Transverse colon (tissue), 4 donors: ENCODE measurements at regions not wholly inside any gene's neighbourhood (a gene's known extent, or its start where the extent isn't known, plus 50 kb on each side); places are given as distances from the start of the nearest gene placed in this dataset.

ENCODE experiments used
- POLR2AphosphoS5 ChIP-seq, 3 donors: sonication (generic); formaldehyde crosslinking; IDR thresholded peaks; one replicate each; pipeline ENCODE4 v1.6.1; 2016; ENCODE audit warnings: antibody characterized with exemption in 3 of 3
- TF ChIP-seq, protein P1 (sequence below), 5 experiments: fragments of 200-600 bp in 3 of 5; fragments of 450-650 bp in 2 of 5; sonication (generic) in 3 of 5; IDR thresholded peaks; 1 replicate in 2 of 5; 2 replicates in 3 of 5; pipeline ENCODE4 v1.5.1; 2016 to 2017; ENCODE audit warnings: antibody characterized with exemption in 5 of 5, inconsistent platforms in 3 of 5, mild to moderate bottlenecking in 2 of 5, moderate library complexity in 1 of 5

DNA sequence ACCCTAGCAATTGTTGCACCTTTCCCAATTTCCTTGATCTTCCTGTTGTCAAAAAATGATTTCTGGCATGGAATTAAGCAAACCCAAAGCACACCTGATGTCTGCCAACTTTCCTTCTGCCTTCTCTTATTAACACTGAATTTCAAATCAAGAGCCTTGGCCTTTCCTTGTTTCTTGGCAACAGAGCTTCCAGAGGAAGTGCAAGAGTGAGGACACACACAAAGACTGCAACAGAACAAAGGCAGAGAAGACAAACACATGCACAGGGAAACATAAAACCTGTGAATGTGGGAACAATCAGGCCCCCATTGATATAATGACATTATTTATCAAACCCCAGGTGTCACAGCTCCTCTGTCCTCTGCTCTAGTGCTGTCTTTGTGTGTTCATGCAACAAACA lies 73.0 kb upstream of the IL6 start:
- TF ChIP-seq, protein P1, sequence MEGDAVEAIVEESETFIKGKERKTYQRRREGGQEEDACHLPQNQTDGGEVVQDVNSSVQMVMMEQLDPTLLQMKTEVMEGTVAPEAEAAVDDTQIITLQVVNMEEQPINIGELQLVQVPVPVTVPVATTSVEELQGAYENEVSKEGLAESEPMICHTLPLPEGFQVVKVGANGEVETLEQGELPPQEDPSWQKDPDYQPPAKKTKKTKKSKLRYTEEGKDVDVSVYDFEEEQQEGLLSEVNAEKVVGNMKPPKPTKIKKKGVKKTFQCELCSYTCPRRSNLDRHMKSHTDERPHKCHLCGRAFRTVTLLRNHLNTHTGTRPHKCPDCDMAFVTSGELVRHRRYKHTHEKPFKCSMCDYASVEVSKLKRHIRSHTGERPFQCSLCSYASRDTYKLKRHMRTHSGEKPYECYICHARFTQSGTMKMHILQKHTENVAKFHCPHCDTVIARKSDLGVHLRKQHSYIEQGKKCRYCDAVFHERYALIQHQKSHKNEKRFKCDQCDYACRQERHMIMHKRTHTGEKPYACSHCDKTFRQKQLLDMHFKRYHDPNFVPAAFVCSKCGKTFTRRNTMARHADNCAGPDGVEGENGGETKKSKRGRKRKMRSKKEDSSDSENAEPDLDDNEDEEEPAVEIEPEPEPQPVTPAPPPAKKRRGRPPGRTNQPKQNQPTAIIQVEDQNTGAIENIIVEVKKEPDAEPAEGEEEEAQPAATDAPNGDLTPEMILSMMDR (IDR thresholded peaks at IDR 0.05), result no peak
- no peak for TF ChIP-seq POLR2AphosphoS5 (IDR thresholded peaks at IDR 0.05)
